HEK293 (cell line): ENCODE measurements at regions not wholly inside any gene's neighbourhood (a gene's known extent, or its start where the extent isn't known, plus 50 kb on each side); places are given as distances from the start of the nearest gene placed in this dataset.

Experiments
- SCRT2 ChIP-seq: fragments of 450-650 bp; formaldehyde crosslinking; IDR thresholded peaks from 2 replicates; pipeline ENCODE4 v1.5.1; 2016; ENCODE audit warnings: missing biosample characterization, missing genetic modification characterization
- SETDB1 ChIP-seq: IDR thresholded peaks from one replicate; pipeline ENCODE4 v1.6.1; 2017; ENCODE audit warnings: mild to moderate bottlenecking, low read length, moderate library complexity, mixed read lengths; ENCODE audit not compliant: insufficient read length
- YY1 ChIP-seq: fragments of 450-650 bp; formaldehyde crosslinking; IDR thresholded peaks from 2 replicates; pipeline ENCODE4 v1.5.1; 2018; ENCODE audit warnings: missing biosample characterization, missing genetic modification characterization
- ZFHX2 ChIP-seq: fragments of 450-650 bp; formaldehyde crosslinking; conservative IDR thresholded peaks from 2 replicates; pipeline ENCODE4 v1.5.1; 2016; ENCODE audit warnings: missing biosample characterization, missing genetic modification characterization
- ZNF274 ChIP-seq, 2 experiments: fragments of 200-500 bp in 1 of 2; fragments of 450-650 bp in 1 of 2; sonication (Bioruptor generic) in 1 of 2; formaldehyde crosslinking in 1 of 2; IDR thresholded peaks; 2 replicates each; pipeline versions ENCODE4 v1.5.1 to v1.6.1; 2014 to 2016; ENCODE audit warnings: borderline replicate concordance in 1 of 2, inconsistent platforms in 1 of 2, low read length in 1 of 2, missing biosample characterization in 1 of 2, missing genetic modification characterization in 1 of 2
- ZNF548 ChIP-seq: fragments of 450-650 bp; formaldehyde crosslinking; IDR thresholded peaks from 2 replicates; pipeline ENCODE4 v1.5.1; 2016; ENCODE audit warnings: missing biosample characterization, missing genetic modification characterization
- ZNF558 ChIP-seq: fragments of 450-650 bp; formaldehyde crosslinking; IDR thresholded peaks from 2 replicates; pipeline ENCODE4 v1.5.1; 2016; ENCODE audit warnings: missing biosample characterization, missing genetic modification characterization
- ZNF596 ChIP-seq: fragments of 450-650 bp; IDR thresholded peaks from 2 replicates; pipeline ENCODE4 v1.5.0; 2018; ENCODE audit warnings: missing biosample characterization, mild to moderate bottlenecking, missing genetic modification characterization, moderate library complexity
- ZNF843 ChIP-seq: fragments of 450-650 bp; formaldehyde crosslinking; IDR thresholded peaks from 2 replicates; pipeline ENCODE4 v1.5.1; 2016; ENCODE audit warnings: missing biosample characterization, missing genetic modification characterization
- TF ChIP-seq, protein P1 (sequence below): fragments of 450-650 bp; formaldehyde crosslinking; IDR thresholded peaks from 2 replicates; pipeline ENCODE4 v1.5.1; 2016; ENCODE audit warnings: missing biosample characterization, missing genetic modification characterization
- TF ChIP-seq, protein P2 (sequence below): fragments of 450-650 bp; formaldehyde crosslinking; IDR thresholded peaks from 2 replicates; pipeline ENCODE4 v1.5.1; 2016; ENCODE audit warnings: missing biosample characterization, missing genetic modification characterization, low read depth
- TF ChIP-seq, protein P3 (sequence below): fragments of 450-650 bp; formaldehyde crosslinking; IDR thresholded peaks from 2 replicates; pipeline ENCODE4 v1.5.1; 2016; ENCODE audit warnings: missing biosample characterization, missing genetic modification characterization

DNA sequence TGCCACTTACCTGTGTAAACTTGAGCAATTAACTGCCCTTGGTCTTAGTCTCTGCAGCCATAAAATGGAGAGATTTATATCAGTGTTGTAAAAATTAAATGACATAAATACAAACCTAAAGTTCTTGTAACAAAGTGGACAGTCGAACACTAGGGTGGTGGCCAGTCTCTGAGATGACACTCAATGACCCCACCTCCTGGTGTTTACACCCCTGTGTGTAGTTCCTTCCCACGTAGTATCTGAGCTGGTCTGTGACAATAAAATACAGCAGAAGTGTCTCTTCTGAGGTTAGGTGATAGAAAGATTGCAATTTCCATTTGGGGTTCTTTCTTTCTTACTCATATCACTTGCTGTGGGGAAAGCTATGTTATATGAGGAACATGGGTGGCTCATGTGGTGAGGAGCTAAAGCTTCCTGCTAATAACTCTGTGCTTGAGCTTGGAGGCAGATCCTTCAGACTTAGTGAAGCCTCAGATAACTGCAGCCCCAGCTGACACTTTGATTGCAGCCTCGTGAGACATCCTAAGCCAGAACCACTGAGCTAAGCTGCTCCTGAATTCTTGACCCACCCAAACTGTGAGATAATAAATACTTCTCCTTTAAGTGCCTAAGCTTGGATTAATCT, 173.4 kb upstream of the CHD1 start:
- TF ChIP-seq, protein P1, sequence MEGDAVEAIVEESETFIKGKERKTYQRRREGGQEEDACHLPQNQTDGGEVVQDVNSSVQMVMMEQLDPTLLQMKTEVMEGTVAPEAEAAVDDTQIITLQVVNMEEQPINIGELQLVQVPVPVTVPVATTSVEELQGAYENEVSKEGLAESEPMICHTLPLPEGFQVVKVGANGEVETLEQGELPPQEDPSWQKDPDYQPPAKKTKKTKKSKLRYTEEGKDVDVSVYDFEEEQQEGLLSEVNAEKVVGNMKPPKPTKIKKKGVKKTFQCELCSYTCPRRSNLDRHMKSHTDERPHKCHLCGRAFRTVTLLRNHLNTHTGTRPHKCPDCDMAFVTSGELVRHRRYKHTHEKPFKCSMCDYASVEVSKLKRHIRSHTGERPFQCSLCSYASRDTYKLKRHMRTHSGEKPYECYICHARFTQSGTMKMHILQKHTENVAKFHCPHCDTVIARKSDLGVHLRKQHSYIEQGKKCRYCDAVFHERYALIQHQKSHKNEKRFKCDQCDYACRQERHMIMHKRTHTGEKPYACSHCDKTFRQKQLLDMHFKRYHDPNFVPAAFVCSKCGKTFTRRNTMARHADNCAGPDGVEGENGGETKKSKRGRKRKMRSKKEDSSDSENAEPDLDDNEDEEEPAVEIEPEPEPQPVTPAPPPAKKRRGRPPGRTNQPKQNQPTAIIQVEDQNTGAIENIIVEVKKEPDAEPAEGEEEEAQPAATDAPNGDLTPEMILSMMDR (tag by site-specific recombination): no peak
- TF ChIP-seq YY1 (tag by site-specific recombination) (no peak), ZNF596 (tag by site-specific recombination) (no peak), ZNF558 (tag by site-specific recombination) (no peak), SETDB1 (no peak), ZNF548 (tag by site-specific recombination) (no peak), ZNF843 (tag by site-specific recombination) (no peak), ZNF274 (IDR thresholded peaks at IDR 0.05; ENCODE audit: low read length) (no peak), ZNF274 (tag by site-specific recombination; IDR thresholded peaks at IDR 0.05; ENCODE audit: borderline replicate concordance) (no peak), ZFHX2 (tag by site-specific recombination) (no peak), SCRT2 (tag by site-specific recombination) (no peak)
- TF ChIP-seq, protein P2, sequence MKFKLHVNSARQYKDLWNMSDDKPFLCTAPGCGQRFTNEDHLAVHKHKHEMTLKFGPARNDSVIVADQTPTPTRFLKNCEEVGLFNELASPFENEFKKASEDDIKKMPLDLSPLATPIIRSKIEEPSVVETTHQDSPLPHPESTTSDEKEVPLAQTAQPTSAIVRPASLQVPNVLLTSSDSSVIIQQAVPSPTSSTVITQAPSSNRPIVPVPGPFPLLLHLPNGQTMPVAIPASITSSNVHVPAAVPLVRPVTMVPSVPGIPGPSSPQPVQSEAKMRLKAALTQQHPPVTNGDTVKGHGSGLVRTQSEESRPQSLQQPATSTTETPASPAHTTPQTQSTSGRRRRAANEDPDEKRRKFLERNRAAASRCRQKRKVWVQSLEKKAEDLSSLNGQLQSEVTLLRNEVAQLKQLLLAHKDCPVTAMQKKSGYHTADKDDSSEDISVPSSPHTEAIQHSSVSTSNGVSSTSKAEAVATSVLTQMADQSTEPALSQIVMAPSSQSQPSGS (tag by site-specific recombination): no peak
- TF ChIP-seq, protein P3, sequence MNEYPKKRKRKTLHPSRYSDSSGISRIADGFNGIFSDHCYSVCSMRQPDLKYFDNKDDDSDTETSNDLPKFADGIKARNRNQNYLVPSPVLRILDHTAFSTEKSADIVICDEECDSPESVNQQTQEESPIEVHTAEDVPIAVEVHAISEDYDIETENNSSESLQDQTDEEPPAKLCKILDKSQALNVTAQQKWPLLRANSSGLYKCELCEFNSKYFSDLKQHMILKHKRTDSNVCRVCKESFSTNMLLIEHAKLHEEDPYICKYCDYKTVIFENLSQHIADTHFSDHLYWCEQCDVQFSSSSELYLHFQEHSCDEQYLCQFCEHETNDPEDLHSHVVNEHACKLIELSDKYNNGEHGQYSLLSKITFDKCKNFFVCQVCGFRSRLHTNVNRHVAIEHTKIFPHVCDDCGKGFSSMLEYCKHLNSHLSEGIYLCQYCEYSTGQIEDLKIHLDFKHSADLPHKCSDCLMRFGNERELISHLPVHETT (tag by site-specific recombination): no peak
